ENCODE measurements at regions not wholly inside any gene's neighbourhood (a gene's known extent, or its start where the extent isn't known, plus 50 kb on each side); places are given as distances from the start of the nearest gene placed in this dataset.
A peak's percentile ranks its signal among the peaks of the same experiment; 100 is the strongest.

DNA sequence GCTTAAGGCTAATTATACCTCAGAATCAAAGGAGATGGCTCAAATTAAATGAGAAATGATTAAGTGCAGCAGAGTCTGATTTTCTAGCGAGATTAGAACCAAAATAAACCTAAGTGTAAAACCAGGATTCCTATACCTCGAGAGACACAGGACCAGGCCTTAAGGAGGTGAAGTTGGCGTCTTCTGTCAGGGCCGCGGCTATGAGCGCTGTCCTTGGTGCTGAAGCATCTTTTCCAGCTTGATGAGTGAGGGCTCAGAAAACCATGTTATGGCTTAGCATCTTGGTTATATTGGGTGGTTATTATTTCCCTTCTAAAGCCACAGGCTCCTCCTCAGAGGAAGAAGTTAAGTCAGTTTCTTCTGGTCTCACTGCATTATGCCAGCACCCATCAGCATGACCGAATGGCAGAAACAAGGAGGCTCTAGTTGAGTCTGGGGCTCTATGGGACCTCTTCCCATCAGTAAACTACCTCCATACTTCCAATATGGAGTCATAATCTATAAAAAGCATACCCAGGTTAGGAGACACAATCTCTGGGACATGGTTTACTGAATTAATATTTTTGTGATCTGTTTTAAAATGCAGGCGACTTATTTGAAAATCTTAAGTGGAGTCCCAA is 120.1 kb upstream of the NMNAT3 start (continued):
- TF ChIP-seq, protein P1, sequence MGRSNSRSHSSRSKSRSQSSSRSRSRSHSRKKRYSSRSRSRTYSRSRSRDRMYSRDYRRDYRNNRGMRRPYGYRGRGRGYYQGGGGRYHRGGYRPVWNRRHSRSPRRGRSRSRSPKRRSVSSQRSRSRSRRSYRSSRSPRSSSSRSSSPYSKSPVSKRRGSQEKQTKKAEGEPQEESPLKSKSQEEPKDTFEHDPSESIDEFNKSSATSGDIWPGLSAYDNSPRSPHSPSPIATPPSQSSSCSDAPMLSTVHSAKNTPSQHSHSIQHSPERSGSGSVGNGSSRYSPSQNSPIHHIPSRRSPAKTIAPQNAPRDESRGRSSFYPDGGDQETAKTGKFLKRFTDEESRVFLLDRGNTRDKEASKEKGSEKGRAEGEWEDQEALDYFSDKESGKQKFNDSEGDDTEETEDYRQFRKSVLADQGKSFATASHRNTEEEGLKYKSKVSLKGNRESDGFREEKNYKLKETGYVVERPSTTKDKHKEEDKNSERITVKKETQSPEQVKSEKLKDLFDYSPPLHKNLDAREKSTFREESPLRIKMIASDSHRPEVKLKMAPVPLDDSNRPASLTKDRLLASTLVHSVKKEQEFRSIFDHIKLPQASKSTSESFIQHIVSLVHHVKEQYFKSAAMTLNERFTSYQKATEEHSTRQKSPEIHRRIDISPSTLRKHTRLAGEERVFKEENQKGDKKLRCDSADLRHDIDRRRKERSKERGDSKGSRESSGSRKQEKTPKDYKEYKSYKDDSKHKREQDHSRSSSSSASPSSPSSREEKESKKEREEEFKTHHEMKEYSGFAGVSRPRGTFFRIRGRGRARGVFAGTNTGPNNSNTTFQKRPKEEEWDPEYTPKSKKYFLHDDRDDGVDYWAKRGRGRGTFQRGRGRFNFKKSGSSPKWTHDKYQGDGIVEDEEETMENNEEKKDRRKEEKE (IDR thresholded peaks at IDR 0.05) = no peak
- TF ChIP-seq NR2F1 (CRISPR knock-in tag; IDR thresholded peaks at IDR 0.05) = no peak
- TF ChIP-seq EHMT2 (IDR thresholded peaks at IDR 0.05; ENCODE audit: borderline replicate concordance, low read depth, low read length) = peak; percentile 92; the same call in 1 of the 2 replicates
- TF ChIP-seq, protein P2, sequence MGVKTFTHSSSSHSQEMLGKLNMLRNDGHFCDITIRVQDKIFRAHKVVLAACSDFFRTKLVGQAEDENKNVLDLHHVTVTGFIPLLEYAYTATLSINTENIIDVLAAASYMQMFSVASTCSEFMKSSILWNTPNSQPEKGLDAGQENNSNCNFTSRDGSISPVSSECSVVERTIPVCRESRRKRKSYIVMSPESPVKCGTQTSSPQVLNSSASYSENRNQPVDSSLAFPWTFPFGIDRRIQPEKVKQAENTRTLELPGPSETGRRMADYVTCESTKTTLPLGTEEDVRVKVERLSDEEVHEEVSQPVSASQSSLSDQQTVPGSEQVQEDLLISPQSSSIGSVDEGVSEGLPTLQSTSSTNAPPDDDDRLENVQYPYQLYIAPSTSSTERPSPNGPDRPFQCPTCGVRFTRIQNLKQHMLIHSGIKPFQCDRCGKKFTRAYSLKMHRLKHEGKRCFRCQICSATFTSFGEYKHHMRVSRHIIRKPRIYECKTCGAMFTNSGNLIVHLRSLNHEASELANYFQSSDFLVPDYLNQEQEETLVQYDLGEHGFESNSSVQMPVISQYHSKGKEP (CRISPR knock-in tag; IDR thresholded peaks at IDR 0.05) = 0 out of 2 replicates have a peak, but pooled peaks have one; percentile 53
- TF ChIP-seq, protein P3, sequence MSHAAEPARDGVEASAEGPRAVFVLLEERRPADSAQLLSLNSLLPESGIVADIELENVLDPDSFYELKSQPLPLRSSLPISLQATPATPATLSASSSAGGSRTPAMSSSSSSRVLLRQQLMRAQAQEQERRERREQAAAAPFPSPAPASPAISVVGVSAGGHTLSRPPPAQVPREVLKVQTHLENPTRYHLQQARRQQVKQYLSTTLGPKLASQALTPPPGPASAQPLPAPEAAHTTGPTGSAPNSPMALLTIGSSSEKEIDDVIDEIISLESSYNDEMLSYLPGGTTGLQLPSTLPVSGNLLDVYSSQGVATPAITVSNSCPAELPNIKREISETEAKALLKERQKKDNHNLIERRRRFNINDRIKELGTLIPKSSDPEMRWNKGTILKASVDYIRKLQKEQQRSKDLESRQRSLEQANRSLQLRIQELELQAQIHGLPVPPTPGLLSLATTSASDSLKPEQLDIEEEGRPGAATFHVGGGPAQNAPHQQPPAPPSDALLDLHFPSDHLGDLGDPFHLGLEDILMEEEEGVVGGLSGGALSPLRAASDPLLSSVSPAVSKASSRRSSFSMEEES (CRISPR knock-in tag; IDR thresholded peaks at IDR 0.05) = 0 out of 2 replicates have a peak, but pooled peaks have one; percentile 34
- TF ChIP-seq, protein P4, sequence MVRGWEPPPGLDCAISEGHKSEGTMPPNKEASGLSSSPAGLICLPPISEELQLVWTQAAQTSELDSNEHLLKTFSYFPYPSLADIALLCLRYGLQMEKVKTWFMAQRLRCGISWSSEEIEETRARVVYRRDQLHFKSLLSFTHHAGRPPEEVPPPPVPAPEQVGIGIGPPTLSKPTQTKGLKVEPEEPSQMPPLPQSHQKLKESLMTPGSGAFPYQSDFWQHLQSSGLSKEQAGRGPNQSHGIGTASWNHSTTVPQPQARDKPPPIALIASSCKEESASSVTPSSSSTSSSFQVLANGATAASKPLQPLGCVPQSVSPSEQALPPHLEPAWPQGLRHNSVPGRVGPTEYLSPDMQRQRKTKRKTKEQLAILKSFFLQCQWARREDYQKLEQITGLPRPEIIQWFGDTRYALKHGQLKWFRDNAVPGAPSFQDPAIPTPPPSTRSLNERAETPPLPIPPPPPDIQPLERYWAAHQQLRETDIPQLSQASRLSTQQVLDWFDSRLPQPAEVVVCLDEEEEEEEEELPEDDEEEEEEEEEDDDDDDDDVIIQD (CRISPR knock-in tag; IDR thresholded peaks at IDR 0.05; ENCODE audit: low read depth) = no peak
- TF ChIP-seq ERF (CRISPR knock-in tag; IDR thresholded peaks at IDR 0.05) = peak; percentile 67
- TF ChIP-seq ZNF331 (CRISPR knock-in tag; IDR thresholded peaks at IDR 0.05) = 0 out of 2 replicates have a peak, but pooled peaks have one; percentile 57
- TF ChIP-seq SMAD3 (CRISPR knock-in tag; IDR thresholded peaks at IDR 0.05) = 0 out of 2 replicates have a peak, but pooled peaks have one; percentile 23
- TF ChIP-seq ELF3 (CRISPR knock-in tag; IDR thresholded peaks at IDR 0.05) = peak; percentile 44; the same call in 1 of the 2 replicates
- no peak for TF ChIP-seq ETV5 (CRISPR knock-in tag; IDR thresholded peaks at IDR 0.05; ENCODE audit: borderline replicate concordance)
- TF ChIP-seq, protein P5, sequence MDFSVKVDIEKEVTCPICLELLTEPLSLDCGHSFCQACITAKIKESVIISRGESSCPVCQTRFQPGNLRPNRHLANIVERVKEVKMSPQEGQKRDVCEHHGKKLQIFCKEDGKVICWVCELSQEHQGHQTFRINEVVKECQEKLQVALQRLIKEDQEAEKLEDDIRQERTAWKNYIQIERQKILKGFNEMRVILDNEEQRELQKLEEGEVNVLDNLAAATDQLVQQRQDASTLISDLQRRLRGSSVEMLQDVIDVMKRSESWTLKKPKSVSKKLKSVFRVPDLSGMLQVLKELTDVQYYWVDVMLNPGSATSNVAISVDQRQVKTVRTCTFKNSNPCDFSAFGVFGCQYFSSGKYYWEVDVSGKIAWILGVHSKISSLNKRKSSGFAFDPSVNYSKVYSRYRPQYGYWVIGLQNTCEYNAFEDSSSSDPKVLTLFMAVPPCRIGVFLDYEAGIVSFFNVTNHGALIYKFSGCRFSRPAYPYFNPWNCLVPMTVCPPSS (IDR thresholded peaks at IDR 0.05) = no peak
- TF ChIP-seq ZNF616 (CRISPR knock-in tag; IDR thresholded peaks at IDR 0.05; ENCODE audit: low read depth) = no peak
- no peak for TF ChIP-seq CAMTA2 (CRISPR knock-in tag; IDR thresholded peaks at IDR 0.05; ENCODE audit: borderline replicate concordance)
- TF ChIP-seq BORCS8-MEF2B (CRISPR knock-in tag; IDR thresholded peaks at IDR 0.05) = 0 out of 2 replicates have a peak, but pooled peaks have one; percentile 32
- TF ChIP-seq ZFX (CRISPR knock-in tag; IDR thresholded peaks at IDR 0.05; ENCODE audit: low read depth) = no peak
- TF ChIP-seq, protein P6, sequence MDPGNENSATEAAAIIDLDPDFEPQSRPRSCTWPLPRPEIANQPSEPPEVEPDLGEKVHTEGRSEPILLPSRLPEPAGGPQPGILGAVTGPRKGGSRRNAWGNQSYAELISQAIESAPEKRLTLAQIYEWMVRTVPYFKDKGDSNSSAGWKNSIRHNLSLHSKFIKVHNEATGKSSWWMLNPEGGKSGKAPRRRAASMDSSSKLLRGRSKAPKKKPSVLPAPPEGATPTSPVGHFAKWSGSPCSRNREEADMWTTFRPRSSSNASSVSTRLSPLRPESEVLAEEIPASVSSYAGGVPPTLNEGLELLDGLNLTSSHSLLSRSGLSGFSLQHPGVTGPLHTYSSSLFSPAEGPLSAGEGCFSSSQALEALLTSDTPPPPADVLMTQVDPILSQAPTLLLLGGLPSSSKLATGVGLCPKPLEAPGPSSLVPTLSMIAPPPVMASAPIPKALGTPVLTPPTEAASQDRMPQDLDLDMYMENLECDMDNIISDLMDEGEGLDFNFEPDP (CRISPR knock-in tag; conservative IDR thresholded peaks at IDR 0.05) = no peak
- TF ChIP-seq ZNF792 (CRISPR knock-in tag; IDR thresholded peaks at IDR 0.05) = peak; percentile 62; the same call in 1 of the 2 replicates
- TF ChIP-seq, protein P7, sequence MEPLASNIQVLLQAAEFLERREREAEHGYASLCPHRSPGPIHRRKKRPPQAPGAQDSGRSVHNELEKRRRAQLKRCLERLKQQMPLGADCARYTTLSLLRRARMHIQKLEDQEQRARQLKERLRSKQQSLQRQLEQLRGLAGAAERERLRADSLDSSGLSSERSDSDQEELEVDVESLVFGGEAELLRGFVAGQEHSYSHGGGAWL (CRISPR knock-in tag; IDR thresholded peaks at IDR 0.05) = peak; percentile 53; the same call in 1 of the 2 replicates
